CD4-positive, alpha-beta T cell treated with Interleukin-4 for 1 hour (primary cell): ENCODE measurements at regions not wholly inside any gene's neighbourhood (a gene's known extent, or its start where the extent isn't known, plus 50 kb on each side); places are given as distances from the start of the nearest gene placed in this dataset.
"Not testable (repeated sequence)": the region's sequence is repeated elsewhere in the genome, so short reads cannot be mapped to it uniquely, and the experiment has no call there.

ENCODE experiments used
- DNase-seq, 2 donors: peaks; one replicate each; pipeline ENCODE4 v3.0.0-alpha.2; 2020 to 2022

DNA sequence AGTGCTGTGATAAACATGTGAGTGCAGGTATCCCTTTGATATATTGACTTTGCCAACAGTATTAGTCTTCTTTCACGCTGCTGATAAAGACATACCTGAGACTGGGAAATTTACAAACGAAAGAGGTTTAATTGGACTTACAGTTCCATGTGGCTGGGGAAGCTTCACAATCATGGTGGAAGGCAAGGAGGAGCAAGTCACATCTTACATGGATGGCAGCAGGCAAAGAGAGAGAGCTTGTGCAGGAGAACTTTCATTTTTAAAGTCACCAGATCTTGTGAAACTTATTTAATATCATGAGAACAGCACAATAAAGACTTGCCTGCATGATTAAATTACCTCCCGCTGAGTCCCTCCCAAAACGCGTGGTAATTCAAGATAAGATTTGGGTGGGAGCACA, 277.9 kb upstream of the GCFC2 start:
- DNase-seq, result not testable (repeated sequence)

DNA sequence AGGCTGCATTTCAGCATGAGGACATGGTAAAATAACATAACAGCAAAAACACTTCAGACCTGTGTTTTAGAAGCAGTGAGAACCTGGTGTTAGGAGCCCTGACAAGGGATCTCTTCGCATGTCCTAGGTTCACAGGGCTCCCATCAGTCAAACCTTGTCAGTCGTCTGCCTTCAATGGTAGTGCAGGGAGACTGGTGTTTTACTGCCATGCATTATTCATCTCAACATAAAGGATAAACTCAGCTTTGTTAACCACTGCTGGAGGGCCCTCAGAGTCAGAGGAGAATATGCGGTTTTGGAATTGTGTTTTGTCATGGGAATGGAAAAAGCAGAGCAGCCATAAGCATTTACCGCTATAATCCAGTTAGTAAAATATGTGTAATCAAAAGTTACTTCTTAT, 275.9 kb upstream of the GCFC2 start:
- no peak for DNase-seq

DNA sequence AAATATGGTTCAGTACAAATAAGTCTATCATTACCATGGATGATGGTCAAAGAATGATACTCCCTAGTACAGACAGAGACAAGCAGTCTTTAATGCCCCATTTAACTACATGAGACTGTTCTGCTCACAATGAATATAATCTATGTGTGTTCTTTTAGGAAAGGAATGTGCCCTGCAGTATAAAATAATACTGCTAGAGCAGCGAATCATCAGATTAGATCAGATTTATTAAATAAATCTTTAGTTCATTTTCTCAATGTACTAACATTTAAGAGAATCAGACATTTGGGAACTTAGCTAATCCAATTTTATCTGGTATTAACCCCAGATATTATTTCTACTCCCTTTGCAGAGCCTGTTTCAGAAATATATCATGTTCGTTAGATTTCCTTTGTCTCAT, 272.0 kb upstream of the GCFC2 start:
- DNase-seq, result no peak

DNA sequence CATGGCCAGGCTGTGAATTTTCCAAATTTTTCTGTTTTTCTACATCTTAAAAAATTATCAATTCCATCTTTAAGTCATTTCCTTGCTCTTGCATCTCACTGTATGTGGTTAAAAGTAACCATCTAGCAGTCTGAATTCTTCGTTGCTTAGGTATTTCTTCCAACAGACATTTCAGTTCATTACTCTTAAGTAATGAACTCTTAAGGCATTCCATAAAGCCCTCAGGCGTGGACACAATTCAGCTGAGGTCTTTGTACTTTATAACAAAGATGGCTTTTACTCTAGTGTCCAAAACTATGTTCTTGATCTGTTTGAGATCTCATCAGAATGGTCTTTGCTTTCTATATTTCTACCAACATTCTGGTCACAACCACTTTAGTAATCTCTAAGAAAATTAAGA, 253.9 kb upstream of the GCFC2 start:
- DNase-seq, result no peak

DNA sequence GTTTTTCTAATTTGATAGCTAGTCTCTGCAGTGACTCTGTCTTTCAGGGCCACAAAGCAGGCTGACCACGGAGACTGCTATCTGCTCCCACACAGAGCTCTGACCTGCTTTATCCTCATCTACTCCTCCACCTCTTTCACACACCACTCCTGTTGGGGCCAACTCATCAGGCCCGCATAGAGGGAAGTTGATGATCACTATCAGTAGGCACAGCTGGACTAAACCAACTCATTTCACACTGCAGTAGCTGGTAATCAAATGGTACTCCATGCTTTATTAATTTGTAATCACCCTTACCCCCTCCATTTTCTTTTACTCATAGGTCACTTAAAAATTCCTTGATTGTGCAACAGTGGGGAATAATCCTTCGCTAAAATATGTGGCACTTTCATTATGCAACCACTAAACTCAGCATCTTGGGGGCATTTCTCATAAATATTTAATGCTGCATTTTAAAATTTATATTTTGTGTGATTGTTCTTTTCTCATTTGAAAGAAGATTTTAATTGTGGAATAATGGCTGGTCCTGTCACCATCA, 249.8 kb upstream of the GCFC2 start:
- no peak for DNase-seq

DNA sequence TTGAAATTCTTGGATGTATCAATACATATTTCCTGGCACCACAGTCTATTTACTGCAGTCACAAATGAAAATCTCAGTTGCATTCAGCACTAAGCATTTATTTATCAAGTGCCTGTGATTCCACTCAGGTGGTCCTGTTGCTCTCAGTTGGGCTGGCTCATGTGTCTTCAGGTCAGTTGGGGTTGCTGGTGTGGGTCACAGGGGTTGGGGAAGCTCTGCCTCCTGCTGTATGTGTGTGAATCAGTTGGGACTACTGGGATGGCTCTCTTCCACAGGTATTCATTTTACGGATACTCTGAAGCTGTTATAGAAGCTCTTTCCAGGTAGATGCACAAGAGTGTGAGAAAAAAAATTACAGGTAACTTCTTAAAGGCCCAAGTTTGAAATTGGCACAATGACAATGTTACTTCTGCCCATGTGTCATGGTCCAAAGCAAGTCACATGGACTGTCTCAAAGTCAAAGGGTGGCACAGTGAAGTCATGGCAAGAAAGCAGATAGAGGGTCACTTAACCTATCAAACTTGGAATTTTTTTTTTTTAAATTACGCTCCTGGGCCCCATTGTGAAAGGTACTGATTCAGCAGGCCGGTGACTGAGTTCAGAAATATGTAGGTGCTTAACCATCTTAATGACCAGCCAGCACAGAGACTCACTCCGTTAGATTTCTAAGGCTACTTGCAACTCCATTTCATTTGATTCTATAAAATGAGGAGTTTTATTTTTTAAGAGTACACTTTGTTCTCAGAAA, 249.2 kb upstream of the GCFC2 start:
- no peak for DNase-seq

DNA sequence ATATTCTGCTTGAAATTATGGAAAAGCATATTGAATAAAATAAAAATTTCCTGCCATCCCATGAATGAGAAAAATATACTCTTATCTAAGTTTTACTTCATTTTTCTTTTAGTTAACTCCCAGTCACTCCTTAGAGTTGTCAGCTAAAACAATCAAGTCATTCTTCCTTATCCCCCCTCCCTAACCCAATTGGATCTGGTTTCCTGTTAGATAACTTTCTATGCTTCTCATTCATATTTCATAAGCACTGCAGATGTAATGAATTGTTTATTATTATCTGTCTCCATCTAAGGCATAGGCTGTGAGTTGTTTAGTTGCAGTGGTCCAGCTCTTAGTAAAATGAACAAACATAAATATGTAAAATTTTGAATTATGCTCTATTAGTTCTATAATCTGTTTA, 244.0 kb upstream of the GCFC2 start:
- no peak for DNase-seq

DNA sequence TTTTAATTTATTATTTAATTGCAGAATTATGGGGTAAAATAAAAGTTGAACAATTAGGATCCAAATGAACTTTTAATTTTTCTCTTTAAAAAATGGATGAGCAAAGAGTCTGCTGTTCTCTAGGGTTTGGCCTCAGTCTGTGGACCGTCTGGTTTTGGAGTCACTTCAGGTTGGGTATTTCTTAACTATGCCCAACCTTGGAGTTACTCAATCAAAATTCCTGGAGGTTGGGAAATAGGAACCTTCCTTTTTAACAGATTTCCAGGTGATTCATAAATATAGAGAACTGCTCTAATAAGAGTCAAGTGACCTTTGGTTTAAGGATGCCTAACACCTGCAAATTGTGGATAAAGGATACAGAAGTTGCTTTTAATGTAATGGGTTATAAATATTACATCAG, 241.5 kb upstream of the GCFC2 start:
- DNase-seq, result no peak

DNA sequence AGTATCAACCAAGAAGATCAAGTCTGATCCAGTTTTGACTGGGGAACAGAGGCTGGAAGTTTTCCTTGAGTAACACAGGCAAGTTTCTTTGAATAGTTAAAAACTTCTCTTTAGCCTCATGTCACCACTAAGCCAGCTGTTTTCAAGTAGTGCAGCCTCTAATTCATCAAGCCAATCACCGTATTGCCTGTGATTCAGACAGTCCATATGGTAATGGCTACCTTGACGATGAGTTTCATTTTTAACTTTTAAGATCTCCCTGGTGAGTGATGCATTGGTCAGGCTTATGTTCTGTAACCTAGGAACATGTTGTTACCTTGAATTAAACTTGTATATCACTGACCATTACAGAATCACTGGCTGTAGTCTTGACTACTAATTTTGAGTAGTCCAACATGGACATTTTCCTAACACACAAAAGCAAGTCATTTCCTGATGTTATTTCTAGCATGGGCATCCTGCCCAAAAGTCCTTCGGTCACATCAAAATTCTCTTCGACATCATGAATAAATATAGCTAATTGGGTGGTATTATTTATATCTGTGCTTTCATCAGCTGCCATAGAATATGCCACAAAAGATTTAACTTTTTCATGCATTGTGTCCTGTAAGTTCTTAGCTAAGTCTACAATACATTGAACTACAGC, 238.8 kb upstream of the GCFC2 start:
- no peak for DNase-seq

DNA sequence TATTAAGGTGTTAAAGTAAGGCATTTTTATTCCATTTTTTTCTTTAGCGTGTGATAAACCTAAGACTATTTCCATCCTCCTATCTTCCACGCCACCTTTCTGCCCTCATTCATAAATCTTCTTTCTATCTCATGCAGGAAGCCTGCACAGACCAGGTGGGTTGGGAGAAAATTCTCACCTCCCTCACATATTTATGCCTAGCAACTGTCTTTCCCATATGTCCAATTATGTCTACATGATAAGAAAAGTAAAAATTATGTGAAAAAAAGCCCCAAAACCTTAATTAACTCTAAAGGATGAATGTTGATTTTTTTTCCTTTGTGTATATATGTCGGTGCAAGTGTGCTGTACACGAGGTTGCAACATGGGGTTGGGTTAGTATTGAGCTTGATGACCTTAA, 225.6 kb upstream of the GCFC2 start:
- no peak for DNase-seq

DNA sequence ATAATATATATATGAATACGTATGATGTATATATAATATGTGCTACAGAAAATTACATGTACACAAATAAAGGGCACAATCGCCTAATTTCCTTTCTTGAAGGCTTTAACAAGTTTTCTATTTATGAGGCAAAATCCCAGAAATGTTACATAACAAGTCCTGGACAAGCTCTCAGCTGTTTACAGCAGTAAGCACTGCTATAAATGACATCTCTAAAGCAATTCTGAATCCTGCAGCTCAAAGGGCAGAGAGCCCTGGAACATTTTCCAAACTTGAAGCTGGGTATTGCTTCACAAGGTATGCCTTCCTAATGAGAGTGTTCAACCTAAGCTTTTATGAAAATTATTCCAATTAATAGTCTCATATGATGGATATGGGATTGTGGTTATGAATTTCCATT, 222.3 kb upstream of the GCFC2 start:
- no peak for DNase-seq

DNA sequence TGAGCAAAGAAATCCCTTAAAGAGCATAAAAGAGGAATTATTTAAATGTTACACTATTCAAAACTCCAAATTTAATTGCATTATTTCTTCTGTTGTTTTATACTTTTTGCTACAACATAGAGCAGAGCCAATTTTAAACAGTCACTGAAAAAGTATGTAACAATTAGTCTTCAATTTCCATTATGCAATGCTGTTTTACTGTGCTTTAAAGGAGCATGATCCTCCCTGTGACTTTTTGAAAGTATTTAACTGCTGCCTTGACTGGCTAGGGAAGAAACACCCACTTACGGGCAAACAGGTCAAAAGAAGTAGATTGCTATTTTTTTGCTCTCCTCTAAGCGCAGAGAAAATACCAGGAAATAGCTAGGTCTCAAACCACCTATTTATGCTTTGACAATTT, 217.4 kb upstream of the GCFC2 start:
- DNase-seq, result no peak

DNA sequence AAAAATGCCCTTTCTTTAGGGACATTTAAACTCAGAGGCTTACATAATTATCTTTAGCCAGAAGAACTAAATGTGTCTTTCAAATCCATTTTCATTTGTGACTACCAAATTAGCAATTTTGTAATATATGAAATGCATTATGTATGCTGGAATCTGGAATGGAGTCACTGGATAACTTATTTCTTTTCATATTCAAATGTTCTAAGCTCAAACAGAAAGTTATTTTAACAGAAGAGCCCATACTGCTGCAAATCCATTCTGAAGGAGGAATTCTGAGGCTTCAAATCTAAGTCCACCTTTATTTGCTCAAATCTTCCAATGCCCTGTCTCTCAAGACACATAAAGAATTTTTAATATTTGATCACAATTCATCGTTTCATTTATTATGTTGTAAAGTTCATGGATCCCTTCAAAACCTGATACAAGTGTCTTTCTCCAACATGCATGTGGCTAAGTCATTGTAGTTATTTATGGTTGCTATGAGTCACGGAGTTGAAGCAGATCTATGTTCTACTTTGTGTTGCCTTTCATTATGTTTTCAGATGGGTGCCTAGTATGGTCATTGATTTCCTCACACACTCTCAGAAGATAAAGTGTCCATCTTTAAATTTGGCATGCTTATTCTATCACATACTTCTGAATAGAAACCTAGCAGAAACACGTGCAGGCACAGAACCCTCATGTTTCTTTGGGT, 214.8 kb upstream of the GCFC2 start:
- no peak for DNase-seq

DNA sequence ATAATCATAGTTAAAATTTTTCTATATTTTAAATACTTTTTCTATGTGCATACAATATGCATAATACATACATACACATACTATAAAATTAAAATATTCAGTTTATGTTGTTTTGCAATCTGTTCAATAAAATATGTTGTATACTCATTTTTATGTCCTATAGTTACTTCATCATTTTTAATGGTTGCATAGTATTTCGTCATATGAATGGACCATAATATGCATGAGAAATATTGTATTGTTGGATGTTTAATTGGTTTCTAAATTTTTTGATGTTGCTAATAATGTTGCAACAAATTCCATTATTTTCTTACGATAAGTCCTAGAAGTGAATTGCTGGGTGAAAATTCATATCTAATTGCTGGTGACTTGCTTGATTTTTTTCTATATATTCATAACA, 211.5 kb upstream of the GCFC2 start:
- no peak for DNase-seq

DNA sequence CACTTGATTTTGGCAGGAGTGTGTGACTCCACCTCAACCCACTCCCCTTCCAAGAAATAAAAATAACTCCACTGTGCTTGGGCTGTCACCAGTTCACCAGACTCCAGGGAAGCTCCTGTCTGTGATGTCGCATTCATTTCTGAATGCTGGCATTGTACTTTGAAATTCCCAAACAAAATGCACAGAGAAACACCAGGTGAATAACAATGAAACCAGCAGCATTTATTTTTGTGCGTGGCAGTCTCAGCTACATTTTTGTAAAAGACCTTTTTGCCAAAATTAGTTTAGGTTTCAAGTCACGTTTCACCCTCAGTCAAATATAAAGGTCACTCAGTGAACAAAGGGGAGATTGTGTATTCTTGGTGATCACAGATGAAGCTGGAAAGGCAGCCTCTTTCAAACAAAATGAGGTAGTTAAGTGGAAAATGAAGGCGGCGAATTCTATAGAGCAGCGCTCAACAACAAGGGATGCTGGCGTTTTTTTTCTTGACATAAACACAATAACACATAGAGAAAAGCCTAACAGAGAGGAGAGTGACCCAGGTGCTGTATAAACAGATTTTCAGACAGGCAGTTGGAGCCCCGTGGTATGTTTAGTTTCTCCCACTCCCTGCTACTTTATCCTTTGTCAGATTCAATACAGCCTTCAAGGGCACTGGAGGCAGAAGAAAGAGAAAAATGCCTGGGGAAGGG, 210.3 kb upstream of the GCFC2 start:
- DNase-seq, result no peak

DNA sequence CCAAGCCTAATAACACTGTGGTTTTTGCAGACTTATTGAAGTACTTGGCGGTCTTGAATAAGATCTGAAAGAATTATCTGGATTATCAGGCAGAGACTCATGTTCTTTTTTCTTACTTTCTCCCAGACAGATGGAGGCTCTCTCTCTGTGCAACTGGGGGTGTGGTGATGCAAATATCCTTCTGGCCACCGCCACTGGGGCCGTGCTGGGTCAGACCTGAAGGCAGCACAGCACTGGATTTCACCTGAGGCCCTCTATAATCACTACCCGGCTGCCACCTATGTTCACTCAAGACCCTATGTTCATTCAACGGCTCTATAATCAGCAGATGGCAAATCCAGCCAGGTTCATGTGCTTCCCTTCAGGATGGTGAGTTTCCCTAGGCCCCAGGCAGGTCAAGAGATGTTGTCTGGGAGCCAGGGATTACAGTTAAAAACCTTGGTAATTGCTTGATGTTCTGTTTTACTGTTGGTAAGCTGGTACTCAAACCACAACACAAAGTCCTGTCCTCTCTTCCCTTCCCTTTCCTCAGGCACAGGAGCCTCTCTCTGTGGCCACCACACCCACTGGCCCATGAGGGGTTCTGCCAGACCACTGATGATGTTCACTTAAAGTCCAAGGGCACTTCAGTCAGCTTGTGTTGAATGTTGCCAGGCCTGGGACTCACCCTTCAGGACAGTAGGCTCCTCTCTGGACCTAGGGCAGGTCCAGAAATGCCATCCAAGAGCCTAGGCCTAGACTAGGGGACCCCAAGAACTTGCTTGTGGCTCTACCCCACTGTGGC, 205.3 kb upstream of the GCFC2 start:
- no peak for DNase-seq

DNA sequence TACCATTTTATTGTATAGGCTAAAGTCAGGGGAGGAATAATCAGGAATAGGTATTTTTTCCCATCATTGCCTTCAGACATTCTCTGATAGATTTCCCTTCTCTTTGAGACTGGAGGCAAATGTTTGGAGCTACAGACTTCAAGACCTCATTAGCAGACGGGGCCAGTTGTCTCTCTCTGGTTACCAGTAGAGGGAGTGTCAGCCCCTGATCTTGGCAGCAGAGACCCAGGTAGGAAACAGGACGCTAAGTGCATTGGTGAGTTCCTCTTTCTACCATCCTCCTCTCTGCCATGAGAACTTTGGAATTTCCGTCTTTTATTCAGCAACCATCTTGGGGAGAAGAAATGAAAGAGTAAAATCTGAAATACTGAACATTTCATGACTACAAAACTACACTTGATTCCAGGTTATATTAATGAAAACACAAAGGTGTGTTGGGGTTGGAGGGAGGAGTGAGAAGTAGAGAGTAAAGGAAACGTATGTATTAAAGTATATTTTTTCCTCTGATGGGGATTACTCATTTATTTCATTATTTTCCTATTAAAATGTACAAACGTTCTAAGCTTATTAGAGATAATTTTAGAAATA, 186.2 kb upstream of the GCFC2 start:
- no peak for DNase-seq

DNA sequence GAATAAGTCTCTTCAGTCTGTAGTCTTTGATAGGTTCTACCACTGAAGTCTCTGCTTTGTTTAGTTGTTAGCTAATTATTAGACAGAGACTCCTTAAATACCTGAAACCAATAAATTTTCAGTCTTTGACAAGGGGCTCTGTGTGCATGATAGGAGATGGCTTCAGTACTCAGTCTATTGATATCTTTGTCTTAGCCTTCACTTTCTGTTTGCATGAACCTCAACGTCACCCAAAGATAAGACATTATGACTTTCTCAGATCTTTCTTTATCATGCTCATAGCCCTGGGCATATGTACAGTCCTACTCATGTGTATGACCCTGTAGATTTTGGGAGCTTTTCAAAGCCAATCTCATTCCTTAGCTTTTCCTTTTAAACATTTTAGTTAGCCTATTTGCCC, 183.5 kb upstream of the GCFC2 start:
- no peak for DNase-seq

DNA sequence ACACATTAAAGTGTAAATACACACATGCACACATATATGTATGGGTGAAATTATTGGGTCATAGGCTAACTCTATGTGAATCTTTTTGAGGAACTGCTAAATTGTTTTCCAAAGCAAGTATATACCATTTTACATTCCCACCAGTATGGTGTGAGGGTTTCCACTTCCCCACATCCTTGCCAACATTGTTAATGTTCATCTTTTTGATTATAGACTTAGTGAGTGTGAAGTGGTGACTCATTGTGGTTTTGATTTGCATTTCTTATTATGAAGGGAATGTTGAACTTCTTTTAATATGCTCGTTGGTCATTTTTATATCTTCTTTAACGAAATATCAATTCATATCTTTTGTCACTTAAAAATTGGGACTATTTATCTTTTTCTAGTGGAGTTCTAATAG, 181.8 kb upstream of the GCFC2 start:
- DNase-seq, result no peak

DNA sequence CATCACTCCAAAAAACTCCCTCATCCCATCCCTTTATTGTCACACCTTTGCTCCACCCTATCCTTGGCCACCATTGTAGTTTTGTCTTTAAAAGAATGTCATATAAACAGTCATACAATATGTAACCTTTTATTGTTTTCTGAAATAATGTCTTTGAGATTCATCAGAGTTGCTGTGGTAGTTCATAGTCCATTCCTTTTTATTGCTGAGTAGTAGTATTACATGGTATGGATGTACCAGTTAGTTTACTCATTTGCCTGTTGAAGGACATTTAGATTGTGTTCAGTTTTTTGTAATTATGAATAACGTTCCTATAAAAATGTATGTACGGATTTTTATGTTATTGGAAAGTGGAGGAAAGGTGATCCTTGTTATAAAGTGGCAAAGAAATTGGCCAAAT, 171.8 kb upstream of the GCFC2 start:
- no peak for DNase-seq

DNA sequence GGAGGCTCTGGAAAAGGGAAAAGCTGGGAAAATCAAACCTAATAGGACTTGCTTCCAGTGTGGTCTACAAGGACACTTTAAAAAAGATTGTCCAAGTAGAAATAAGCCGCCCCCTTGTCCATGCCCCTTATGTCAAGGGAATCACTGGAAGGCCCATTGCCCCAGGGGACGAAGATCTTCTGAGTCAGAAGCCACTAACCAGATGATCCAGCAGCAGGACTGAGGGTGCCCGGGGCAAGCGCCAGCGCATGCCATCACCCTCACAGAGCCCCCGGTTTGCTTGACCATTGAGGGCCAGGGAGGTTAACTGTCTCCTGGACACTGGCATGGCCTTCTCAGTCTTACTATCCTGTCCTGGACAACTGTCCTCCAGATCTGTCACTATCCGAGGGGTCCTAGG, 164.9 kb upstream of the GCFC2 start:
- DNase-seq, result not testable (repeated sequence)
